Thyroid gland (tissue), 4 donors: ENCODE measurements at regions not wholly inside any gene's neighbourhood (a gene's known extent, or its start where the extent isn't known, plus 50 kb on each side); places are given as distances from the start of the nearest gene placed in this dataset.

ENCODE experiments used
- DNase-seq, 2 donors: peaks; one replicate each; pipeline ENCODE4 v3.0.0-alpha.2; 2019
- H3K27ac ChIP-seq, 3 donors: fragments of 200-600 bp; sonication (generic); 1 replicate in 2 of 3; 2 replicates in 1 of 3; pipeline ENCODE4 v1.5.1; 2016 to 2019; ENCODE audit warnings: mild to moderate bottlenecking in 1 of 3, moderate library complexity in 1 of 3
- H3K27me3 ChIP-seq: fragments of 200-600 bp; sonication (generic); one replicate; pipeline ENCODE4 v1.5.1; 2019
- H3K36me3 ChIP-seq, 2 donors: fragments of 200-600 bp; sonication (generic); one replicate each; pipeline ENCODE4 v1.5.1; 2016 to 2019
- H3K4me1 ChIP-seq, 2 donors: fragments of 200-600 bp; sonication (generic); one replicate each; pipeline ENCODE4 v1.5.1; 2017 to 2019
- H3K4me3 ChIP-seq, 3 donors: fragments of 200-600 bp; sonication (generic); replicated peaks in 1 of 3; 1 replicate in 2 of 3; 2 replicates in 1 of 3; pipeline ENCODE4 v1.5.1; 2016; ENCODE audit warnings: mild to moderate bottlenecking in 1 of 3
- H3K9me3 ChIP-seq: fragments of 200-600 bp; sonication (generic); one replicate; pipeline ENCODE4 v1.5.1; 2017
- POLR2A ChIP-seq, 2 donors: fragments of 450-650 bp; IDR thresholded peaks; one replicate each; pipeline ENCODE4 v1.6.1; 2017; ENCODE audit warnings: antibody characterized with exemption in 2 of 2, mild to moderate bottlenecking in 2 of 2, moderate library complexity in 1 of 2
- WGBS, 2 donors: methylation state at CpG; one replicate each; pipeline ENCODE4 v1.1.5; 2017; 5-methylcytosine and 5-hydroxymethylcytosine counted together
- intact Hi-C: fragments of 100-400 bp; cut with DNase I; formaldehyde crosslinking; loops from one replicate; pipeline ENCODE4 v1.15.1; 2023
- TF ChIP-seq, protein P1 (sequence below), 6 experiments: fragments of 200-600 bp in 3 of 6; fragments of 450-650 bp in 3 of 6; sonication (generic) in 3 of 6; IDR thresholded peaks; one replicate each; pipeline ENCODE4 v1.5.1; 2016 to 2019; ENCODE audit warnings: antibody characterized with exemption in 6 of 6, mild to moderate bottlenecking in 2 of 6, inconsistent platforms in 1 of 6, moderate library complexity in 1 of 6

DNA sequence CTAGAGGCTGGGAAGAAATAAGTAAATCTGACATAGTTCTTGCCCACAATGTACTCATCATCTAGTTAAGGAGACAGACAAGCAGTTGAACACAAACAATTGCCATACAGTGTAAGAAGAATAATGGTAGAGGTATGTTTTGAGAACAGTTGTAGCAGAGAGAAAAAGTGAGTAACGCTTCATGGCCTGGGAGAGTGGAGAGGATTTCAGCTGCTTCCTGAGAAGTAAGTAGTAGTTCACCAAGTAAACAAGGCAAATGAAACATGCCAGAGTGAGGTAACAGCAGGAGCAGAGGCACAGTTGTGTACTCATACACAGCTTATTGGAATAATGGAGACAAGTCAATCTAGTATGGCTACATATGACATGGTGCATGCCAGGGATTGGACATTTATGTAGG is 53.6 kb upstream of the RAP2C start:
- intact Hi-C loops: no loop called here
- no peaks in the 10 kb centered on the region for H3K27me3 ChIP-seq
- no peak overlapping the region for H3K4me3 ChIP-seq
- H3K9me3 ChIP-seq: no peaks in the 10 kb centered on the region
- no peak for DNase-seq
- WGBS, 2 donors: 87 to 94% methylated on average over 1 of the region's 1 CpG
- peaks cover 0 to 3% of the 10 kb centered on the region in 2 donors for H3K4me1 ChIP-seq
- no peak overlapping the region for H3K27ac ChIP-seq
- no peaks in the 10 kb centered on the region for H3K36me3 ChIP-seq
- TF ChIP-seq POLR2A (IDR thresholded peaks at IDR 0.05): no peak
- TF ChIP-seq, protein P1, sequence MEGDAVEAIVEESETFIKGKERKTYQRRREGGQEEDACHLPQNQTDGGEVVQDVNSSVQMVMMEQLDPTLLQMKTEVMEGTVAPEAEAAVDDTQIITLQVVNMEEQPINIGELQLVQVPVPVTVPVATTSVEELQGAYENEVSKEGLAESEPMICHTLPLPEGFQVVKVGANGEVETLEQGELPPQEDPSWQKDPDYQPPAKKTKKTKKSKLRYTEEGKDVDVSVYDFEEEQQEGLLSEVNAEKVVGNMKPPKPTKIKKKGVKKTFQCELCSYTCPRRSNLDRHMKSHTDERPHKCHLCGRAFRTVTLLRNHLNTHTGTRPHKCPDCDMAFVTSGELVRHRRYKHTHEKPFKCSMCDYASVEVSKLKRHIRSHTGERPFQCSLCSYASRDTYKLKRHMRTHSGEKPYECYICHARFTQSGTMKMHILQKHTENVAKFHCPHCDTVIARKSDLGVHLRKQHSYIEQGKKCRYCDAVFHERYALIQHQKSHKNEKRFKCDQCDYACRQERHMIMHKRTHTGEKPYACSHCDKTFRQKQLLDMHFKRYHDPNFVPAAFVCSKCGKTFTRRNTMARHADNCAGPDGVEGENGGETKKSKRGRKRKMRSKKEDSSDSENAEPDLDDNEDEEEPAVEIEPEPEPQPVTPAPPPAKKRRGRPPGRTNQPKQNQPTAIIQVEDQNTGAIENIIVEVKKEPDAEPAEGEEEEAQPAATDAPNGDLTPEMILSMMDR (IDR thresholded peaks at IDR 0.05): no peak

DNA sequence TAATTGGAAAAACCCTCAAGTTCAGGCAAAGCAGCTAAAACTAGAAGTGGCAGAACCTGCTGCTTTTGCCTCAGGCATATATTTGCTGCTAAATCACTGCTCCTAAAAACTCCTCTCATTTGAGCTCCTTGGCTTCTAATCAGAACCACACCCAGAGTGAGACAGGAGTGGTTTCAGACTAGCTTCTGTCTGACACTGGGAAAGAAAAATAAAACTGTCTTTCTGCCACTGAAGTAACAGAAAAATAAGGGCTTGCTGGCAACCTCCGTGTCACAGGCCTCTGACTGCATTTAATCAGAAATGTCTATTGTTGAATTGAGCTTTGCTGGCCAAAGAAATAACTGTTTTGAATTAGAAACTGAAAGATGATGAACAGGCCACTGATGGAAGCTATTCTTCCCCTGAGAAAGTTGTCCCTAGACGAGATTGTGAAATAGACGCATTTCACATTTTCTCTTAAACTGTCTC is 52.1 kb upstream of the RAP2C start:
- Histone ChIP-seq H3K27me3 (no peaks in the 10 kb centered on the region), H3K4me1 (peaks cover 0 to 3% of the 10 kb centered on the region in 2 donors), H3K36me3 (no peaks in the 10 kb centered on the region), H3K9me3 (no peaks in the 10 kb centered on the region), H3K4me3 (no peak overlapping the region), H3K27ac (no peak overlapping the region)
- TF ChIP-seq, protein P1 (IDR thresholded peaks at IDR 0.05): no peak
- TF ChIP-seq POLR2A (IDR thresholded peaks at IDR 0.05): no peak
- no peak for DNase-seq
- WGBS, 2 donors: 58 to 67% methylated on average over 3 of the region's 3 CpGs
- intact Hi-C loops: no loop called here

DNA sequence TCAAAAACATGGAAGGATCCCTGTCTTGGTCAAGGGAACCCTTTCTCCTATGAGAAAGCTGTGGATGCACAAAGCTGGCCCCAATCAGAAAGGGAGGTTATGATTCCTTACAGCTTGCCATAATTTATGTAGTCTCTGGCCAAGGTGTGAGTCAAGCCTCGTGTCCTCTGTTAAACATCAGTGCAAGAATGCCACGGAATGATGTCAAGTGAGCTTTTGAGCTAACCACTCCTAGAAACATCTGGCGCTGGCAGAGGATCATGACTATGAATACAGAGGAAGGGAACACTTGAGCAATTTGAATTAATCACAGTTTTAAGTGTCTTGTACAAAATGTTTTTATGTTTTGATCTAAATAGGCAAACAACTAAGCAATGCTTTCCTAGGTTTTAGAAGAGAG is 51.5 kb upstream of the RAP2C start:
- peak; percentile 11 to 12 for DNase-seq
- Histone ChIP-seq H3K27me3 (no peaks in the 10 kb centered on the region), H3K27ac (no peak overlapping the region), H3K4me3 (no peak overlapping the region), H3K9me3 (no peaks in the 10 kb centered on the region), H3K4me1 (peaks cover 0 to 3% of the 10 kb centered on the region in 2 donors), H3K36me3 (no peaks in the 10 kb centered on the region)
- WGBS, 2 donors: 20 to 29% methylated on average over 3 of the region's 3 CpGs
- no peak for TF ChIP-seq POLR2A (IDR thresholded peaks at IDR 0.05)
- TF ChIP-seq, protein P1 (IDR thresholded peaks at IDR 0.05): no peak
- intact Hi-C loops: no loop called here

DNA sequence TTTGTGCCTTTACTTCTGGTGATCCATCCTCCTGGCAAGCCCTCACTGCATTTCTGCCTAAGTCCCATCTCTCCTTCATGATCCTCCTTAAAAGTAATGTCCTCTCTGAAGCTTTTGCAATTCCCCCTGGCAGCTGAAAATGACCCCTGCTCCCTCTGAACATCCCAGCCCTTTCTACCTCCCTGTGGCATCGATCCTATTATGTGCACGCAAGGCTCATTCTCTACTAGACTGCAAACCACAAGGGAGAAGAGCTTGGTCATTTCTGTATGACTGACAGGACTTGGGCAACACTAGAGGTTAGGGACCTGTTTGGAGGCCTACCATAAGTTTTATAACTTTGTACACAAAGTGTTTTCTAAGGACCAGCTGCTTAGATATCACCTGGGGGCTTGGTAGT is 50.8 kb upstream of the RAP2C start:
- intact Hi-C loops: no loop called here
- TF ChIP-seq POLR2A (IDR thresholded peaks at IDR 0.05): no peak
- TF ChIP-seq, protein P1 (IDR thresholded peaks at IDR 0.05): no peak

More for the DNA sequence above, 50.8 kb upstream of the RAP2C start:
- DNase-seq: no peak
- Histone ChIP-seq H3K4me1 (peaks cover 0 to 3% of the 10 kb centered on the region in 2 donors), H3K27me3 (no peaks in the 10 kb centered on the region), H3K27ac (no peak overlapping the region), H3K4me3 (no peak overlapping the region), H3K9me3 (no peaks in the 10 kb centered on the region), H3K36me3 (no peaks in the 10 kb centered on the region)
- 88 to 93% methylated on average over 2 of the region's 2 CpGs for WGBS, 2 donors
